ENCODE measurements at regions not wholly inside any gene's neighbourhood (a gene's known extent, or its start where the extent isn't known, plus 50 kb on each side); places are given as distances from the start of the nearest gene placed in this dataset.

DNA sequence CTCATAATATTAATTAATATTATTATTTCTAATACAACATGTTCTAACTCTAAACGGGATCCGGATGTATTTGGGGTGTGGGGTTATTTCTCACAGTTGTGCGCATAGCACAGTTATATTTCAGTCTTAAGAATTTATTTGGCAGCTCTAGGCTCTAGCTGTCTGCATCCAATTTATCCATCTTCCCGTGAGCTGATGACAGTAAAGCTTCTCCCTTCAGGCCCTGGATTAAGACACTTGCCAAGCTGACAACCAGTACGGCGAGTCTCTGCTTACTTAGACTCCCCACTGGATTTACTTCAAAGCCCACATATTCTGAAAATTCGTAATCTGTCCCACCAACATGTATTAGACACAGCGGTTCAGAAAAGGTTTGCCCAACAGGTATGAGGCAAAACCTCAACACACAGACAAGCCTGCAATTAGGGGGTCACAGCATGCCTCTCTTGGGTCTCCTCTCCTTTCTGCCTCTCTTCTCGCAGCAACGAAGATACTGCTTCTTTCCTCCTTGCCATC lies 232.9 kb upstream of the TMTC1 start:
- ATAC-seq (ENCODE audit: low read depth) = no peak
- ChIA-PET POLR2A (ENCODE audit: unreplicated experiment) (no interaction called here), CTCF (no interaction called here)
- Histone ChIP-seq H2BK120ac (ENCODE audit: low read depth, low read length) (no peak overlapping the region), H3K9me3 (ENCODE audit: control insufficient read depth, insufficient read depth, low read length) (no peaks in the 10 kb centered on the region), H3K18ac (ENCODE audit: low read depth, low read length) (no peak overlapping the region), H2AK9ac (replicated peaks; ENCODE audit: low read depth, low read length, poor library complexity) (no peak overlapping the region), H3K27me3 (ENCODE audit: control insufficient read depth, insufficient read depth, low read length) (no peaks in the 10 kb centered on the region; the same call in 1 of the 2 replicates), H4K8ac (ENCODE audit: low read depth in 2 of 2, low read length in 2 of 2) (no peak overlapping the region), H4K91ac (ENCODE audit: insufficient read depth, low read depth, low read length) (no peak overlapping the region), H3K14ac (replicated peaks; ENCODE audit: low read depth, low read length) (no peak overlapping the region), H2BK20ac (ENCODE audit: low read depth, low read length) (no peak overlapping the region), H4K20me1 (ENCODE audit: insufficient read depth, low read length) (no peaks in the 10 kb centered on the region), H3K79me1 (ENCODE audit: low read depth in 1 of 2, low read length in 2 of 2) (no peaks in the 10 kb centered on the region), H2BK5ac (ENCODE audit: low read depth, low read length, poor library complexity, severe bottlenecking) (no peak overlapping the region), H3K27ac (ENCODE audit: insufficient read depth, low read length) (no peak overlapping the region), H3K4me3 (ENCODE audit: insufficient read depth, low read depth, low read length) (no peak overlapping the region), H3K4ac (ENCODE audit: low read depth, low read length) (no peak overlapping the region), H3K36me3 (ENCODE audit: control insufficient read depth, insufficient read depth, low read length) (no peaks in the 10 kb centered on the region), H2AK5ac (ENCODE audit: low read depth, low read length) (no peak overlapping the region), H3K56ac (ENCODE audit: extremely low read depth, insufficient read depth, low read length) (no peak overlapping the region), H3K9ac (ENCODE audit: low read depth, low read length) (no peak overlapping the region), H2BK15ac (ENCODE audit: low read depth, low read length) (no peak overlapping the region), H4K5ac (ENCODE audit: low read depth, low read length) (no peak overlapping the region), H3K23ac (ENCODE audit: low read depth, low read length) (no peak overlapping the region), H3K4me1 (ENCODE audit: control insufficient read depth, insufficient read depth, low read length) (peaks cover 2% of the 10 kb centered on the region), H3K9me1 (ENCODE audit: insufficient read depth, low read length) (no peaks in the 10 kb centered on the region), H2AFZ (replicated peaks; ENCODE audit: low read length, poor library complexity) (no peak overlapping the region), H3K4me2 (ENCODE audit: low read depth, low read length) (no peak overlapping the region)
- in situ Hi-C loops (cut with MboI; ENCODE audit: low sequenced_read_pairs) = no loop called here
- intact Hi-C loops (cut with micrococcal nuclease) = no loop called here
- TF ChIP-seq POLR2A (IDR thresholded peaks at IDR 0.05; ENCODE audit: low read depth, low read length) (no peak), NFE2L2 (IDR thresholded peaks at IDR 0.05; ENCODE audit: low read depth, low read length) (no peak), CTCF (conservative IDR thresholded peaks at IDR 0.05; ENCODE audit: low read depth, low read length) (no peak), BHLHE40 (IDR thresholded peaks at IDR 0.05; ENCODE audit: low read depth, low read length) (no peak), RAD21 (IDR thresholded peaks at IDR 0.05; ENCODE audit: low read length) (no peak)
- TF ChIP-seq, protein P1, sequence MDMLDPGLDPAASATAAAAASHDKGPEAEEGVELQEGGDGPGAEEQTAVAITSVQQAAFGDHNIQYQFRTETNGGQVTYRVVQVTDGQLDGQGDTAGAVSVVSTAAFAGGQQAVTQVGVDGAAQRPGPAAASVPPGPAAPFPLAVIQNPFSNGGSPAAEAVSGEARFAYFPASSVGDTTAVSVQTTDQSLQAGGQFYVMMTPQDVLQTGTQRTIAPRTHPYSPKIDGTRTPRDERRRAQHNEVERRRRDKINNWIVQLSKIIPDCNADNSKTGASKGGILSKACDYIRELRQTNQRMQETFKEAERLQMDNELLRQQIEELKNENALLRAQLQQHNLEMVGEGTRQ (IDR thresholded peaks at IDR 0.05; ENCODE audit: low read depth, low read length) = no peak
- WGBS, 2 experiments (ENCODE audit: extremely low coverage in 2 of 2, insufficient read length in 1 of 2) = 80% methylated on average over 1 of the region's 10 CpGs; no CpG with 5 or more reads in 1 of the 2 experiments
- DNase-seq = no peak
- BruUV-seq (replicated peaks) = no TSS peak
- dilution Hi-C loops (cut with HindIII; ENCODE audit: low sequenced_read_pairs, unreplicated experiment) = no loop called here
